ENCODE measurements at regions not wholly inside any gene's neighbourhood (a gene's known extent, or its start where the extent isn't known, plus 50 kb on each side); places are given as distances from the start of the nearest gene placed in this dataset.

GRCh38 chr2:33900610-33901009 lies 301.5 kb upstream of the FAM98A start:
- DNase-seq (ENCODE audit: low read depth in 2 of 2) = no peak

- DNase-seq (ENCODE audit: low read depth in 2 of 2) = no peak
Observed at GRCh38 chr2:33897741-33898140, 298.6 kb upstream of the FAM98A start.

DNA sequence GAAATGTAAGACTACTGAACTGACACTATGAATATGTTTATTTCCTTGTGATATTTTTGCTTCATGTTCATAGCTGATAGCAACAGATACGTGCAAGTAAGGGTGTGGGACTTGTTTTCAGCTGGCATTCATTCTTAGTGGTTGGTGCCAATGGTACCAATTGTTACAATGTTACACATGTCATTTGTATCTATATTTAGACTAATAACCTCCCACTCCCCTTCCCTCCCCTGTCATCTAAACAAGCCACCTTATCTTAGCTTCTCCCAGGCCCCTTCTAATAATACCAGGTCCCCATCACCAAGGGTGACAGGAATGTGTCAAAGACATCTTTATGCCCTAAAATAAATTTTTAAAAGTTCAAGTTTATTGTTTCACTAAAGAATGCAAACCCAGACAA lies 294.7 kb upstream of the FAM98A start:
- no peak for DNase-seq (ENCODE audit: low read depth in 2 of 2)

- DNase-seq (ENCODE audit: low read depth in 2 of 2) = no peak
Observed at GRCh38 chr2:33891616-33892015, 292.5 kb upstream of the FAM98A start.

- DNase-seq (ENCODE audit: low read depth in 2 of 2) = no peak
Observed at GRCh38 chr2:33890686-33891085, 291.6 kb upstream of the FAM98A start.

GRCh38 chr2:33877348-33878016 lies 278.4 kb upstream of the FAM98A start:
- DNase-seq (ENCODE audit: low read depth in 2 of 2) = no peak

- DNase-seq (ENCODE audit: low read depth in 2 of 2) = no peak
Observed at GRCh38 chr2:33873076-33873605, 274.0 kb upstream of the FAM98A start.

DNA sequence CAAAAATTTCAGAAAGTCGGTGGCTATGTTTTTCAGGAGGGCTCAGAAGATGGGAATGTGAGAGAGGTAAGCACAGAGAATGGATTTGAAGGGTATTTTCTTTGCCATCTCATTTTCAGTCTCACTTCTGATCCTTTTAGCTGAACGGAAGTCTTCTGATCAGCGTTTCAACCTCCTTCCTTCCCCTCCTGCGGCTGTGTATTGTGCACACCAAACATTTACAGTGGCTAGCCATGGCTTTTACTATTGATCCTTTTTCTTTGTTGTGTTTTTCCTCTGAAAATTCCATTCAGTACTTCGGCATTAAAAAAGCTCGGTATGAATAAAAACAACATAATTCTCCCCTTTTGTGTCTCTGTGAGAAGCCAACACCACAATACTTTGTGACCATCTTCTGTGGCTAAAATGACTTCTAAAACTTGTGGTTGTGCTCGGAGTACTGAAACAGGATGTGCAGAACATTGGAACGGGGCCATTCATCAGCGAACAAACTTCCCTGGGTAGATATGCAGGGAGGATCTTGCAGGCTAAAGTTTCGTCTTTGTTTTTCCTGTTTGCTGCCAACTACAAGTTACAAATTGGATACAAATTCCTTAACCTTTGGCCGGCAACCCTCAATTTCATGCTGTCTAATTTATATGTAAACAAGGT lies 260.8 kb upstream of the FAM98A start:
- no peak for DNase-seq (ENCODE audit: low read depth in 2 of 2)

DNA sequence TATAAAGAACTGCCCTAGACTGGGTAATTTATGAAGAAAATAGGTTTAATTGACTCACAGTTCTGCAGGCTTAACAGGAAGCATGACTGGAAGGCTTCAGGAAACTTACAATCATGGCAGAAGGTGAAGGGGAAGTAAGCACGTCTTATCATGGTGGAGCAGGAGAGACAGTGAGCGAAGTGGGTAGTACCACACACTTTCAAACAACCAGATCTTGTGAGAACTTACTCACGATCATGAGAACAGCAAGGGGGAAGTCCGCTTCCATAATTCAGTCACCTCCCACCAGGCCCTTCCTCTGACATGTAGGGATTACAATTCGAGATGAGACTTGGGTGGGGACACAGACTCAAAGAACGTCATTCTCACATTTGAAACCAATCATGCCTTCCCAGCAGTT lies 260.1 kb upstream of the FAM98A start:
- no peak for DNase-seq (ENCODE audit: low read depth in 2 of 2)

- no peak for DNase-seq (ENCODE audit: low read depth in 2 of 2)
Observed at GRCh38 chr2:33848486-33848885, 249.4 kb upstream of the FAM98A start.

DNA sequence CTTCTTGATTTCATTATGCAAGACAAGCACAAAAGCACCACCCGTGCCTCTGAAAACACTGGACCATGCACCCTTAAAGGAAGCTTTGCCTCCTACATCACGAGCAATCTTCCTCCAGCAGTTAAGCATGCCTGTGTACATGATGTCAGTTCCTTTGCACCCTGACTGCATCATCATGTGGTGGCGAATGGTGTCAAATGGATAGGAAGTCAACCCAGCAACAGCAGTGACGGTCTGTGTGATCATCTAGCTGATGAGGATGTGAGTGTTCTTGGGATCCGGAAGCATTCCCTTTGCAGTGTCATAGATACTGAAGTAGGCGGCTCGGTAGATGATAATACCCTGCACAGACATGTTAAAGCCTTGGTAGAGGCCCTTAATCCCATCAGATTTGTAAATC lies 240.7 kb upstream of the FAM98A start:
- DNase-seq (ENCODE audit: low read depth in 2 of 2) = no peak

DNA sequence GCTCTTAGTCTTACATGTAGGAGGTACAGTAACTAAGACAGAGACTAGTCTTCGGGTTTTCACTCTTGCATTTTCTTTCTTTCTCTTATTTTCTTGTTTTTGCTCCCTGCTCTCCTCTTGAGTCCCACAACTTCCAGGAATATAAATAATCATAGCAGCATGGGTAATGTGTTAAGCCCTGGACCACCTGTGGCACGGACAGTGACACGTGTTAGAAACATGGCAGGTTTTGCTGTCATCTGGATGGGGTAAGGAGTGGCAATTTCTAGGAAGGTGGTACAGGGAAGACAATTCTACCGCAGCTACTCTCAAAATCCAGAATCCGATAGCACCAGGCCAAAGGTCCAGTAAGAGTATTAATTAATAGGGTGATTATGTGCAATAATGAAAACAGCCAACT lies 237.5 kb upstream of the FAM98A start:
- DNase-seq (ENCODE audit: low read depth in 2 of 2) = no peak

GRCh38 chr2:33835911-33836310 lies 236.8 kb upstream of the FAM98A start:
- DNase-seq (ENCODE audit: low read depth in 2 of 2) = no peak

DNA sequence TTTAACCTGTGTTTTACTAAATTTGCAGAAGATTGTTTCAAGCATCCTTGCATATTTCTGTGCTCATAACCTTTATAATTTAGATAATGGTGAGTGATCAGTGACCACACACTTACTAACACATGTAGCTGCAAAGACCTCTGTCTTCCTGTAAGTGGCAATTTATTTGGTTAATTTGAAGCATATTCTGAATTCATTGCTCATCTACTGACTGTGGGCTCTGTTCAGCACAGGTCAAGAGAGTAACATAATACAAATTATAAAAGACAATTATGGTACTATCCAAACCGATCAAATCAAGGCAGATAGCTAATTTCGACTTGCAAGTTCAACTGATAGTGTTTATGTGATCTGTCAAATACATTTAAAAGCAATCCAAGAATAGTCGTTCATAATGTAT lies 223.9 kb upstream of the FAM98A start:
- no peak for DNase-seq (ENCODE audit: low read depth in 2 of 2)

DNA sequence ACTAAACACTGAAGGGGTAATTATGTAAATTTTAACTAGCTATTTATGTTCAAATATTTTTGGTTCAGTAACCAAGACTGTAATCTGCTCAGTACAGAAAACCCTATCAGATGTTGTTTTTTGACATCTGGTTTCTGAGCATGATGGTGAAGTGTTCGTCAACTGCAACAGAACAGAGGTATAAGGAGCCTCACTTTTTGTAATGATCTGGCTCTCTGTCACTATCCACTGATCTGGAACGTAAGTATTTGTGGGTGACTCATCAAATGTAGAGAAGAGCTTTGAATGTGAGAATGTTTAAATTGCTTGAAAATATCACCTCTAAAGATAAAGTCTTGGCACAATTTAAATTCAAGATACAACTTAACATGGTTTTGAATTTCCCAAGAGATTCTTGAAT lies 213.6 kb upstream of the FAM98A start:
- no peak for DNase-seq (ENCODE audit: low read depth in 2 of 2)

DNA sequence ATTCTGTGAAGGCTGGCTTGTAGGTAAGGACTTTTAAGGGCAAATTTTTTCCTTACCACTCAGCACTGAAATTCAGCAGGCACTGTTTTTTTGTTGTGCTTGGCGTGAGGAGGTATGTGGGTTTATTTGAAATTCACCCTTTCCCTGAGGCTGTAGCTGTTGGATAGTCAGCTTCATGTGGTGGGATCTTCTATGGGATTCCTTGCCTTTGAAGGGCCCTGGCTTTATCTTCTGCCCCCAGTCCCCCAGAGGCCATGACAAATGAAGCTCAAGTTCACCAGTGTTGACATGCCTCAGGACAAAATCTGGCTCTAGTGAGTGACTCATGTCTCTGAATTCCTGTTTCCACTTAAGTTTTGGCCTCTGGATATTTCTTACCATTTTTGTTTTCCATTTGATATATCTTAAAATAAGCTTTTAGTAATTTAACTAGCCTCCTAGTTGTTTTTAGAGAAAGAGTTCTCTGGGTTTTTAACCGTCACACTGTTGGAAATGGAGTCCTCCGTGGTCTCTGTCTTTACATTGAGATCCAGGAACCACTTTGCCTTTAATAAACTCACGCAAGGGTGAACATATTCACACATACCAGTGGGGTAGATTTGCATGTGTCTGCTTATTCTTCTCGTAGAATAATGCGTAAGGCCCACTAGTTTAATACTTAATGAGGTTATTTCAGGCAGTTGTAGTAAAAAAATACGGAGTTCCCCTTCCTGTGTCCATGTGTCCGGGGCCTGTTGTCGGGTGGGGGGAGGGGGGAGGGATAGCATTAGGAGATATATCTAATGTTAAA lies 211.1 kb upstream of the FAM98A start:
- no peak for DNase-seq (ENCODE audit: low read depth in 2 of 2)

GRCh38 chr2:33806041-33806440 lies 206.9 kb upstream of the FAM98A start:
- DNase-seq (ENCODE audit: low read depth in 2 of 2) = no peak

- no peak for DNase-seq (ENCODE audit: low read depth in 2 of 2)
Observed at GRCh38 chr2:33804155-33804554, 205.1 kb upstream of the FAM98A start.

DNA sequence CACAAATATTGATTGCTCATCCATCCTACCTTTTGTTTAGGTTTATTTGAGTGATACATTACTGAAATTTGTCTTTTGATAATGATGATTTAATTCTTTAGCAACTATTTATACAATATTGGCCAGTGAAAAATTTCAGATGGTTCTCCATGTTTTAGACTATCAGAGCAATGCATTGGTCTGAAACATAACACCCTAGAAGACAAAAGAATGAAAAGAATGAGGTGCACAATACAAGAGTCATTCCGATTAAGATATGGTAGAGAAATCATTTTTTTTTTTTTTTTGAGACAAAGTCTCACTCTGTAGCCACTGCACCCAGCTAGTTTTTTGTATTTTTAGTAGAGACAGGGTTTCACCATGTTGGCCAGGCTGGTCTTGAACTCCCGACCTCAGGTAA lies 197.4 kb upstream of the FAM98A start:
- DNase-seq (ENCODE audit: low read depth in 2 of 2) = no peak

DNA sequence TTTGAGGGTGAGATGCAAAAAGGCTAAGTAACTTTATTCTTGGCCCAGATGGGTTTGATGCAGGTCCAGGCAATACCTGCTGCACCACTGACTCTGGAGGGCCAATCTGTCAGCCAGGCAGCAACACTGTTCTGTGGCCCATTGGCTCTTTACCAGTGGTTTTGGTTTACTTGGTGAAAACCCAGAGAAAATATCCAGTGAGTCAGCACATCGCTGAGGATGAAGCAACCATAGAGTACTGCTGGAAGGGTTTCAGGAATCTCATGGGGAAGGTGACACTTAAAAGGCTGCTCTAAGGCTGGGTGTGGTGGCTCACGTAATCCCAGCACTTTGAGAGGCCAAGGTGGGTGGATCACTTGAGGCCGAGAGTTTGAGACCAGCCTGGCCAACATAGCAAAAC lies 192.5 kb upstream of the FAM98A start:
- DNase-seq (ENCODE audit: low read depth in 2 of 2) = no peak

DNA sequence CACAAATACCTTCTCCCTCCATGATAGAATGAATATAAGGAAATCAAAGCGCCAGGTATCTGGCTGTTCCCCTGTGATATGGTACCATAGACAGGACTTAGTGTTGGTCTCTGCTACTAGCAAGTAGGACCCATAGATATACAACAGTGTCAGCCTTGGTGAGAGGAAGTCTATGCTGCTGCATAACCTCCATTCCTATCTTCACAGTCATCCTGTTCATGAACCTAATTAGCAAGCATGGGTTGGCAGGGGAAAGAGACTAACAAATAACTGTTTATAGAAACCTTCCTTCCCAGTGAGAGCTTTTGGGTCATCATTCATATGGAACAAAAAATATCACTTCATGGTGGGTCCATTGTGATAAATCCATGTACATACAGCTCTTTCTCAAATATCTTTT lies 188.9 kb upstream of the FAM98A start:
- no peak for DNase-seq (ENCODE audit: low read depth in 2 of 2)

DNA sequence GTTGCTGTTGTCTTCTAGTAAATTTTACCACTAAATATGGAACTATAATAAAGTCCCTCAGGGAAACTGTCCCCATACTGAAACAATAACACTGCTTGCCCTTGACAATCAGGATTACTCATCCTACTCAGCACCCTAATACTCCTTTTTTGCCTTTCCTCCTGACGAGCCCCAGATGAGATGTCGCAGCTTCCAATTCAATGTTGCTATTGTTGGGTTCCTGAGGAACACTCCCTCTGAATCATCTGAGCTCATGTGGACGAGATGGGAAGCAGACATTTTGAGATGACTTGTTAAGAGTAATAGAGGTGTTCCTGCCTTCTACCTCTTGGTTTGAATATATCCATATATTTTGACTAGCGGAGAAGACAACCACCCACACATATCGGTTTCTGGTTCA lies 187.8 kb upstream of the FAM98A start:
- DNase-seq (ENCODE audit: low read depth in 2 of 2) = no peak

Measured in stimulated activated CD8-positive, alpha-beta memory T cell treated with anti-CD3 and anti-CD28 coated beads, Interleukin-2, amount 100 ng/mL, for 1 hour (primary cell).